Parathyroid adenoma (tissue), 2 donors: ENCODE measurements at regions not wholly inside any gene's neighbourhood (a gene's known extent, or its start where the extent isn't known, plus 50 kb on each side); places are given as distances from the start of the nearest gene placed in this dataset.

Experiments
- H2AFZ ChIP-seq: fragments of 300-600 bp; sonication (generic); one replicate; pipeline ENCODE4 v1.7.0; 2017; ENCODE audit warnings: antibody characterized with exemption, mild to moderate bottlenecking
- H3K27ac ChIP-seq: fragments of 300-600 bp; sonication (generic); one replicate; pipeline ENCODE4 v1.7.0; 2017
- H3K27me3 ChIP-seq: fragments of 300-600 bp; sonication (generic); one replicate; pipeline ENCODE4 v1.7.0; 2017; ENCODE audit warnings: low read length; ENCODE audit not compliant: control insufficient read depth, insufficient read depth
- H3K36me3 ChIP-seq: fragments of 300-600 bp; sonication (generic); one replicate; pipeline ENCODE4 v1.7.0; 2017; ENCODE audit warnings: low read length; ENCODE audit not compliant: control insufficient read depth, insufficient read depth
- H3K4me1 ChIP-seq: fragments of 300-600 bp; sonication (generic); one replicate; pipeline ENCODE4 v1.7.0; 2017; ENCODE audit warnings: control low read depth
- H3K4me2 ChIP-seq: fragments of 300-600 bp; sonication (generic); one replicate; pipeline ENCODE4 v1.7.0; 2017; ENCODE audit warnings: low read length
- H3K4me3 ChIP-seq: fragments of 300-600 bp; sonication (generic); one replicate; pipeline ENCODE4 v1.7.0; 2017; ENCODE audit warnings: low read depth, low read length
- H3K79me2 ChIP-seq: fragments of 300-600 bp; sonication (generic); one replicate; pipeline ENCODE4 v1.7.0; 2017; ENCODE audit warnings: control low read depth
- H3K9ac ChIP-seq: fragments of 300-600 bp; sonication (generic); one replicate; pipeline ENCODE4 v1.7.0; 2017; ENCODE audit warnings: mild to moderate bottlenecking
- H3K9me3 ChIP-seq: fragments of 300-600 bp; sonication (generic); one replicate; pipeline ENCODE4 v1.7.0; 2017; ENCODE audit warnings: low read length; ENCODE audit not compliant: control insufficient read depth
- CTCF ChIP-seq: fragments of 300-600 bp; sonication (generic); IDR thresholded peaks from one replicate; pipeline ENCODE4 v1.7.0; 2017; ENCODE audit warnings: antibody characterized with exemption, mild to moderate bottlenecking
- donor health status: primary hyperparathyroidism.

DNA sequence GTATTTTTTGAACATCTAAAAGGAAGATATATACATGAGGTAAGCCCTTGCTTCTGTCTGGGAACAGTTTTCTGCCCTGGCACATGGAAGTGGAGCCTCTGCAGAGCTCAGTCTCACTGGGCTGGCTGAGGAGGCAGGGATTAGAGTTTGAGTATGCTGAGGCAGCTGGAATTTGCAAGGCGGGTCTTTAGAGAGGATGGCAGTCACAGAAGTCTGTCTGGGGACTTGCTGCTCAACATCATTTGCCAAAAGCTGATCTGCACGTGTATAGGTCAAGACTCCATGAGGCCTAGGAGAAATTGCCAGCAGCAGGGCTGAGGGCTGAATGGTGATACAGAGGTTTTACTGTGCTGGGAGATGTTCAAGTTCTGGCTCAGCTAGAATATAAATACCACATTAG is 163.6 kb upstream of the ANK2 start:
- H3K4me2 ChIP-seq: no peak overlapping the region
- H2AFZ ChIP-seq: no peak overlapping the region
- no peak overlapping the region for H3K9ac ChIP-seq
- no peak overlapping the region for H3K4me3 ChIP-seq
- no peaks in the 10 kb centered on the region for H3K27me3 ChIP-seq
- no peaks in the 10 kb centered on the region for H3K79me2 ChIP-seq
- no peaks in the 10 kb centered on the region for H3K4me1 ChIP-seq
- no peaks in the 10 kb centered on the region for H3K9me3 ChIP-seq
- H3K36me3 ChIP-seq: no peaks in the 10 kb centered on the region
- TF ChIP-seq CTCF: no peak
- H3K27ac ChIP-seq: no peak overlapping the region

GRCh38 chr4:112888622-112889021 is 160.8 kb upstream of the ANK2 start:
- H3K27me3 ChIP-seq: no peaks in the 10 kb centered on the region
- no peak overlapping the region for H3K27ac ChIP-seq
- TF ChIP-seq CTCF: no peak
- no peaks in the 10 kb centered on the region for H3K9me3 ChIP-seq
- H3K4me3 ChIP-seq: no peak overlapping the region
- no peak overlapping the region for H2AFZ ChIP-seq
- no peaks in the 10 kb centered on the region for H3K79me2 ChIP-seq
- H3K4me2 ChIP-seq: no peak overlapping the region
- no peaks in the 10 kb centered on the region for H3K36me3 ChIP-seq
- H3K4me1 ChIP-seq: no peaks in the 10 kb centered on the region
- H3K9ac ChIP-seq: no peak overlapping the region

- TF ChIP-seq CTCF: no peak
- Histone ChIP-seq H3K4me1 (no peaks in the 10 kb centered on the region), H3K4me2 (no peak overlapping the region), H3K27ac (no peak overlapping the region), H2AFZ (no peak overlapping the region), H3K27me3 (no peaks in the 10 kb centered on the region), H3K9ac (no peak overlapping the region), H3K4me3 (no peak overlapping the region), H3K36me3 (no peaks in the 10 kb centered on the region), H3K9me3 (no peaks in the 10 kb centered on the region), H3K79me2 (no peaks in the 10 kb centered on the region)
Measured at GRCh38 chr4:112889199-112889598, 160.3 kb upstream of the ANK2 start.

GRCh38 chr4:112889619-112890527 is 159.6 kb upstream of the ANK2 start:
- Histone ChIP-seq H3K79me2 (no peaks in the 10 kb centered on the region), H3K27ac (no peak overlapping the region), H3K9ac (no peak overlapping the region), H3K9me3 (no peaks in the 10 kb centered on the region), H3K4me1 (no peaks in the 10 kb centered on the region), H3K27me3 (no peaks in the 10 kb centered on the region), H3K4me3 (no peak overlapping the region), H2AFZ (no peak overlapping the region), H3K36me3 (no peaks in the 10 kb centered on the region), H3K4me2 (no peak overlapping the region)
- TF ChIP-seq CTCF: no peak

DNA sequence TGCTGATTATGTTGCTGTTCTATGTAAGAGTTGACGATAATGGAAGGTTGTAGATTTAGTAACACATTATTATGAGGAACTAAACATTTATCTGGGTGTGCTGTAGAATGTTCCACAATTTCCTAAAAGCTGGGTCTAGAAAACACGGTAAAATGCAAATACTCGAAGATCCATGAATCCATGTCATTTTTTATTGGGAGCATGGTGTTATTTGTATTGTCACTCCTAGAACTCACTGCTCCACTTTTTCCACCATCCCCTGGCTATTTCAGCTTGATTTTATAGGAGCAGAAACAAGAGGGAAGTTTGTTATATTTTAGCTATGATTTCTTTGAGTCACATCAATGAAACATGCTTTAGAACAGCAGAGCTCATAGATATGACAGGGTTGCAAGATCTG is 155.0 kb upstream of the ANK2 start:
- Histone ChIP-seq H3K4me2 (no peak overlapping the region), H3K27ac (no peak overlapping the region), H2AFZ (no peak overlapping the region), H3K9me3 (no peaks in the 10 kb centered on the region), H3K79me2 (no peaks in the 10 kb centered on the region), H3K27me3 (no peaks in the 10 kb centered on the region), H3K36me3 (no peaks in the 10 kb centered on the region), H3K4me3 (no peak overlapping the region), H3K9ac (no peak overlapping the region), H3K4me1 (no peaks in the 10 kb centered on the region)
- TF ChIP-seq CTCF: no peak
